Cardiac muscle cell (in vitro differentiated cells and primary cell): ENCODE measurements at regions not wholly inside any gene's neighbourhood (a gene's known extent, or its start where the extent isn't known, plus 50 kb on each side); places are given as distances from the start of the nearest gene placed in this dataset.
A peak's percentile ranks its signal among the peaks of the same experiment; 100 is the strongest.

Experiments
- DNase-seq, 2 donors: peaks; one replicate each; pipeline versions ENCODE4 v3.0.0 to v3.0.0-alpha.2; 2010 to 2017; ENCODE audit warnings: low read depth in 1 of 2, low spot score in 1 of 2
- H3K27ac ChIP-seq: fragments of 200-600 bp; sonication (generic); 2 replicates; pipeline ENCODE4 v1.5.1; 2016
- H3K27me3 ChIP-seq: fragments of 200-600 bp; sonication (generic); 2 replicates; pipeline ENCODE4 v1.6.0; 2016; ENCODE audit warnings: control low read depth
- H3K36me3 ChIP-seq: fragments of 200-600 bp; sonication (generic); 2 replicates; pipeline ENCODE4 v1.5.1; 2016; ENCODE audit warnings: control low read depth
- H3K4me1 ChIP-seq: fragments of 200-600 bp; sonication (generic); 2 replicates; pipeline ENCODE4 v1.8.1; 2017; ENCODE audit warnings: low read depth, mild to moderate bottlenecking, mixed run types
- H3K4me3 ChIP-seq: fragments of 200-600 bp; sonication (generic); 2 replicates; pipeline ENCODE4 v1.5.1; 2016; ENCODE audit warnings: mild to moderate bottlenecking
- H3K9me3 ChIP-seq: fragments of 200-600 bp; sonication (generic); 2 replicates; pipeline ENCODE4 v1.5.1; 2017; ENCODE audit warnings: low read depth, mild to moderate bottlenecking, control low read depth
- CTCF ChIP-seq: IDR thresholded peaks from 2 replicates; pipeline ENCODE4 v1.5.1; 2012; ENCODE audit warnings: low read depth, mild to moderate bottlenecking, low read length

DNA sequence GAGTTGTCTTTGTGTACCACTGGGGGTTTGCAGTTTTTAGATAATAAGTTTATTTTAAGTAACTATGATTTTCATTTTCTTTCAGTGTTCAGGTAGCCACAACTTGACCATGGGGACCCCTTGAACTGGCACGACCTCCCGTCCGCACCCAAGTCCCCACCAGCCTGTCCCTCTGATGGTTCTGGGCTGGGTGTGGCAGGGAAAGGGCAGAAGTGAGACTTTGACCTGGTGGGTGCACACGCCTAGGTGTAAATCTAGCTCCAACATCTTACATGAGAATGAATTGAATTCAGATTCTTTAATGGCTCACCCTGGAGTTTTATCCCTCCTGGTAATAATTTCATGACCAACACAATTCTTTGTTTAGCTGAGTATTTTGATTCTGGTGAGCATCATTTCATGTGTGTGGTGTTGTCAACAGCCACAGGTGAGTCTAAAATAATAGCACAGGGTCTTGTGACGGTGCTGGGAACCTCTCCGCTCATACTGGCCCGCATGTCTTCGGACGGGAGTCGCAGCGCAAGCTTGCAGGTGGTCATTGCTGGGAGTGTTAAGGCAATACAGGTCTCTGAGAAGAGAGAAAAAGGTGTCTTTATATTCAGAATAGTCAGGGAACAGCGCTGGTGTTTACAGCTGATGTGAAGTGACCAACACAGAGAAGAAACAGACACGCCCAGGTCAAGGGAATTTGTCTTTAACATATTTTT lies 50.8 kb upstream of the POFUT2 start:
- no peaks in the 10 kb centered on the region for H3K36me3 ChIP-seq

GRCh38 chr21:45339421-45340402 lies 52.0 kb upstream of the POFUT2 start:
- TF ChIP-seq CTCF, result no peak
- DNase-seq, result peak in 1 of 2 donors; percentile 73

More for the DNA sequence above, 50.8 kb upstream of the POFUT2 start:
- no peak for TF ChIP-seq CTCF
- no peak for DNase-seq
- Histone ChIP-seq H3K27me3 (no peaks in the 10 kb centered on the region), H3K4me3 (no peak overlapping the region), H3K9me3 (no peaks in the 10 kb centered on the region), H3K4me1 (no peaks in the 10 kb centered on the region), H3K27ac (no peak overlapping the region)

GRCh38 chr21:45340515-45340914 lies 52.8 kb upstream of the POFUT2 start:
- Histone ChIP-seq H3K27me3 (no peaks in the 10 kb centered on the region), H3K36me3 (no peaks in the 10 kb centered on the region), H3K9me3 (no peaks in the 10 kb centered on the region), H3K4me3 (no peak overlapping the region), H3K27ac (no peak overlapping the region), H3K4me1 (no peaks in the 10 kb centered on the region)
- TF ChIP-seq CTCF, result no peak
- DNase-seq, result no peak

More at GRCh38 chr21:45339421-45340402, 52.0 kb upstream of the POFUT2 start:
- Histone ChIP-seq H3K27me3 (no peaks in the 10 kb centered on the region), H3K9me3 (no peaks in the 10 kb centered on the region), H3K27ac (no peak overlapping the region), H3K4me3 (no peak overlapping the region), H3K4me1 (no peaks in the 10 kb centered on the region), H3K36me3 (no peaks in the 10 kb centered on the region)

DNA sequence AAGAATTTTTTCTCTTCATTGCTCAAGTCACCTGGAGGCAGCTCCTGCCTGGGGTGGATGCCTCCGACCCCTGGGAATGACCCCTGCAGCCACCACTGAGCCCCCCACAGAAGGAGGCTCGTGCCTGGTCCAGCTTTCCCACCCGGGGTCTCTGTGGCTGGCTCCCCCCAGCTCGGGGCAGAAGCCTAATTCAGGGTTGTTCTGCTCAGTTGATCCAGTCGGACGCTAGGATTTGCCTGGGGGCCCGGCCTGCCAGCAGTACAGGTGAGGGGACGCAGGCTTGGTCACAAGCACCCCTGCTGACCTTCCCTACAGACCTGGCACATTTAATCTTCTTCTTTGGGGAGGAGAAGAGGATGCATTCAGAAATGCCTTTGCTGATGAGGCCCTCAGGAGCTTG lies 53.6 kb upstream of the POFUT2 start:
- no peak for DNase-seq
- H3K9me3 ChIP-seq, result no peaks in the 10 kb centered on the region
- TF ChIP-seq CTCF, result no peak
- H3K27ac ChIP-seq, result no peak overlapping the region
- no peak overlapping the region for H3K4me3 ChIP-seq
- H3K27me3 ChIP-seq, result no peaks in the 10 kb centered on the region
- H3K36me3 ChIP-seq, result no peaks in the 10 kb centered on the region
- no peaks in the 10 kb centered on the region for H3K4me1 ChIP-seq

DNA sequence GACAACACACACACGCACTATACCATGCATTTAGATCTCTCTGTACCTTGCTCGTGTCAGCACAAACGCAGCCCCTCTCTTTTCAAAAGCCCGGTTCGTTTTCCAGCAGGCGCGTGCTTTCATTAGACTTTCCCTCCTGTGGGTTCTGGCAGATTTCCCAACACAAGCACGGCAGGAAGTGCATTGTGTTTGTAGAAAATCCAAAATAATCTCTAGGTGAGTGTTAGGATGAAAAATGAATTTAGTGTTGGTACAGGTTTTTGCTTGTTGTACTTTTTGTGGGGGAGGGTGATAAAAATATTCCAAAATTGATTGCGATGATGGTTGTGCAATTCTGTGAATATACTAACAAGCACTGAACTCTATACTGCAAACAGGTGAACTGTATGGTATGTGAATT lies 54.1 kb upstream of the POFUT2 start:
- H3K9me3 ChIP-seq, result no peaks in the 10 kb centered on the region
- H3K4me3 ChIP-seq, result no peak overlapping the region
- no peaks in the 10 kb centered on the region for H3K27me3 ChIP-seq
- TF ChIP-seq CTCF, result no peak
- no peaks in the 10 kb centered on the region for H3K36me3 ChIP-seq
- peak in 1 of 2 donors; percentile 61 for DNase-seq
- no peaks in the 10 kb centered on the region for H3K4me1 ChIP-seq
- no peak overlapping the region for H3K27ac ChIP-seq
